ENCODE measurements at regions not wholly inside any gene's neighbourhood (a gene's known extent, or its start where the extent isn't known, plus 50 kb on each side); places are given as distances from the start of the nearest gene placed in this dataset.

- Mint-ChIP-seq H3K27me3 (ENCODE audit: unreplicated experiment) (no peaks in the 10 kb centered on the region), H3K27ac (ENCODE audit: unreplicated experiment) (no peak overlapping the region)
- no peak for TF ChIP-seq CTCF (IDR thresholded peaks at IDR 0.05; ENCODE audit: unreplicated experiment)
Measured at GRCh38 chr19:29048873-29049272, 164.1 kb downstream of the UQCRFS1 start.

GRCh38 chr19:29045679-29046254 is 167.2 kb downstream of the UQCRFS1 start:
- Mint-ChIP-seq H3K9me3 (ENCODE audit: unreplicated experiment) (no peaks in the 10 kb centered on the region), H3K4me3 (ENCODE audit: unreplicated experiment) (no peak overlapping the region), H3K36me3 (ENCODE audit: low read depth, unreplicated experiment) (no peaks in the 10 kb centered on the region), H3K4me1 (ENCODE audit: unreplicated experiment) (no peaks in the 10 kb centered on the region), H3K27ac (ENCODE audit: unreplicated experiment) (no peak overlapping the region), H3K27me3 (ENCODE audit: unreplicated experiment) (peaks cover 4% of the 10 kb centered on the region)
- no peak for TF ChIP-seq CTCF (IDR thresholded peaks at IDR 0.05; ENCODE audit: unreplicated experiment)
- no peak for DNase-seq (ENCODE audit: low spot score)

More at GRCh38 chr19:29048873-29049272, 164.1 kb downstream of the UQCRFS1 start:
- no peaks in the 10 kb centered on the region for H3K4me1 Mint-ChIP-seq (ENCODE audit: unreplicated experiment)
- H3K9me3 Mint-ChIP-seq (ENCODE audit: unreplicated experiment): no peaks in the 10 kb centered on the region
- H3K36me3 Mint-ChIP-seq (ENCODE audit: low read depth, unreplicated experiment): no peaks in the 10 kb centered on the region
- no peak for DNase-seq (ENCODE audit: low spot score)
- H3K4me3 Mint-ChIP-seq (ENCODE audit: unreplicated experiment): no peak overlapping the region

DNA sequence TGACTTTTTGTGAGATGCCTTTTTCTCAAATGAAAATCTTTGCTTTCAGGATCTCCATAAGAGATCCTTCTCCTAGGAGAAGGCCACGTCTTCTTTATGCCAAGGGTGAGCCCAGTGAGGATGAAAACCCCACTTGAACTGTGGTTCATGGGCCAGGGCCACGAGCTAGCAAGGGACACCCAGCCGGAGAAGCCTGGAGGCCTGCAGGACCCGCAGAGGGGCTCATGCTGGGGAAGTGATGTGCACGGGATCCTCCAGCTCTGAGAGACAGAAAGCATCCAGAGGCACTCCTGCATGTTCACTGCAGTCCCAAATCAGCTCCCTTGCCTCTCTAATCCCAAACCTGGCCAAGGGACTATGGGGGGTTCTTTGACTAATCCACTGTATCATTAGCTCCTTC is 168.9 kb downstream of the UQCRFS1 start:
- Mint-ChIP-seq H3K36me3 (ENCODE audit: low read depth, unreplicated experiment) (no peaks in the 10 kb centered on the region), H3K4me3 (ENCODE audit: unreplicated experiment) (no peak overlapping the region), H3K27me3 (ENCODE audit: unreplicated experiment) (peaks cover 4% of the 10 kb centered on the region), H3K9me3 (ENCODE audit: unreplicated experiment) (no peaks in the 10 kb centered on the region), H3K27ac (ENCODE audit: unreplicated experiment) (no peak overlapping the region), H3K4me1 (ENCODE audit: unreplicated experiment) (no peaks in the 10 kb centered on the region)
- no peak for TF ChIP-seq CTCF (IDR thresholded peaks at IDR 0.05; ENCODE audit: unreplicated experiment)
- no peak for DNase-seq (ENCODE audit: low spot score)

DNA sequence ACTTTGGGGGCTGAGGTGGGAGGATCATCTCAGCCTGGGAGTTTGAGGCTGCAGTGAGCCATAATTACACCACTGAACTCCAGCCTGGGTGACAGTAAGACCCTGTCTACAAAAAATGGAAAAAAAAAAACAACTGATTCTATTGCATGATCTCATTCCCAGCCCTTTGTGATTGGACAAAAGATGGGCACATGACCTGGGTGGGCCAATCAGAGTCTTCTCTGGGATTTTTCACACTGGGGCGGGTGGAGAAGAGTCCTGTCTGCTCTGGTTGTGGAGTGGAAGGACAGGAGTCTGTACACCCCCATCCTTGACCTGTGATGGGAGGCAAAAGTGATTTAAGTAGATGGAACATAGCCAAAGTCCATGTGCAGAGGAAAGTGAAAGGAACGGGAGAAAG is 170.5 kb downstream of the UQCRFS1 start:
- H3K36me3 Mint-ChIP-seq (ENCODE audit: low read depth, unreplicated experiment): no peaks in the 10 kb centered on the region
- H3K9me3 Mint-ChIP-seq (ENCODE audit: unreplicated experiment): no peaks in the 10 kb centered on the region
- no peak for TF ChIP-seq CTCF (IDR thresholded peaks at IDR 0.05; ENCODE audit: unreplicated experiment)

GRCh38 chr19:29040951-29041350 is 172.0 kb downstream of the UQCRFS1 start:
- Mint-ChIP-seq H3K4me1 (ENCODE audit: unreplicated experiment) (no peaks in the 10 kb centered on the region), H3K27me3 (ENCODE audit: unreplicated experiment) (peaks cover 7% of the 10 kb centered on the region), H3K9me3 (ENCODE audit: unreplicated experiment) (no peaks in the 10 kb centered on the region), H3K36me3 (ENCODE audit: low read depth, unreplicated experiment) (no peaks in the 10 kb centered on the region), H3K27ac (ENCODE audit: unreplicated experiment) (peak overlapping the region; percentile 5), H3K4me3 (ENCODE audit: unreplicated experiment) (no peak overlapping the region)
- TF ChIP-seq CTCF (IDR thresholded peaks at IDR 0.05; ENCODE audit: unreplicated experiment): no peak
- DNase-seq (ENCODE audit: low spot score): no peak

More for the DNA sequence above, 170.5 kb downstream of the UQCRFS1 start:
- Mint-ChIP-seq H3K4me3 (ENCODE audit: unreplicated experiment) (no peak overlapping the region), H3K27ac (ENCODE audit: unreplicated experiment) (no peak overlapping the region), H3K4me1 (ENCODE audit: unreplicated experiment) (no peaks in the 10 kb centered on the region), H3K27me3 (ENCODE audit: unreplicated experiment) (peaks cover 4% of the 10 kb centered on the region)
- no peak for DNase-seq (ENCODE audit: low spot score)
